Right lobe of liver (tissue), 4 donors: ENCODE measurements at regions not wholly inside any gene's neighbourhood (a gene's known extent, or its start where the extent isn't known, plus 50 kb on each side); places are given as distances from the start of the nearest gene placed in this dataset.

ENCODE experiments used
- CTCF ChIP-seq, 4 donors: fragments of 200-600 bp in 3 of 4; fragments of 450-650 bp in 1 of 4; IDR thresholded peaks; one replicate each; pipeline versions ENCODE4 v1.5.1 to v1.8.0; 2016 to 2022; ENCODE audit warnings: antibody characterized with exemption in 4 of 4, mild to moderate bottlenecking in 2 of 4
- POLR2A ChIP-seq: fragments of 450-650 bp; IDR thresholded peaks from one replicate; pipeline ENCODE4 v1.6.1; 2017; ENCODE audit warnings: antibody characterized with exemption, mild to moderate bottlenecking
- donor health status: DM: no; HTN: no; CAD: no.
- donor health status: DM: no; HTN: no; CAD: no.
- donor health status: DM: no; HTN: yes; CAD: no.

DNA sequence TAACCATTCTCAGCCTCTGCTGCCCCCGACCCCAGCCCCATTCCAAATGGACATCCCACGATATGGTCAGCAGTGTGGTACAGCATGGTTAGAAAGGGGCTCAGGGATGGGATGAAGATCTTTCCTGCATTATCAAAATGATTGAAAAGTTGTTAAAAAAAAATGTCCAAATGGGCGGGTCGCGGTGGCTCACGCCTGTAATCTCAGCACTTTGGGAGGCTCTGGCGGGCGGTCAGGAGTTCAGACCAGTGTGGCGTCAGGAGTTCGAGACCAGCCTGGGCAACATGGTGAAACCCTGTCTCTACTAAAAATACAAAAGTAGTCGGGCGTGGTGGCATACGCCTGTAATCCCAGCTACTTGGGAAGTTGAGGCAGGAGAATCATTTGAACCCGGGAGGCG lies 54.3 kb upstream of the ZNF254 start:
- TF ChIP-seq CTCF (IDR thresholded peaks at IDR 0.05) (no peak), POLR2A (no peak)
